ENCODE measurements at regions not wholly inside any gene's neighbourhood (a gene's known extent, or its start where the extent isn't known, plus 50 kb on each side); places are given as distances from the start of the nearest gene placed in this dataset.
A peak's percentile ranks its signal among the peaks of the same experiment; 100 is the strongest.

GRCh38 chr1:194442901-194443575, 1256.6 kb upstream of the B3GALT2 start:
- H3K4me2 ChIP-seq (ENCODE audit: insufficient read depth, low read length), result no peak overlapping the region
- no peak for DNase-seq (ENCODE audit: insufficient read length, low spot score, missing footprints)
- no peaks in the 10 kb centered on the region for H3K36me3 ChIP-seq (ENCODE audit: insufficient read depth, low read length)
- TF ChIP-seq CTCF (IDR thresholded peaks at IDR 0.05; ENCODE audit: extremely low read depth, low read depth, low read length), result no peak
- no peaks in the 10 kb centered on the region for H3K79me2 ChIP-seq (ENCODE audit: insufficient read depth, low read length)
- H3K27ac ChIP-seq (ENCODE audit: low read depth, low read length), result no peak overlapping the region
- H3K27me3 ChIP-seq (ENCODE audit: insufficient read depth, low read length), result no peaks in the 10 kb centered on the region
- H3K4me1 ChIP-seq (ENCODE audit: insufficient read depth, low read length), result no peaks in the 10 kb centered on the region
- no peak overlapping the region for H3K4me3 ChIP-seq (ENCODE audit: insufficient read depth, low read length)
- no peak overlapping the region for H2AFZ ChIP-seq (ENCODE audit: low read length)
- H3K9me3 ChIP-seq (ENCODE audit: low read depth, low read length), result peaks cover 2% of the 10 kb centered on the region
- H4K20me1 ChIP-seq (ENCODE audit: insufficient read depth, low read length), result no peaks in the 10 kb centered on the region

GRCh38 chr1:194437135-194437534, 1250.7 kb upstream of the B3GALT2 start:
- Histone ChIP-seq H2AFZ (ENCODE audit: low read length) (no peak overlapping the region), H3K27me3 (ENCODE audit: insufficient read depth, low read length) (no peaks in the 10 kb centered on the region), H3K4me2 (ENCODE audit: insufficient read depth, low read length) (no peak overlapping the region), H3K27ac (ENCODE audit: low read depth, low read length) (no peak overlapping the region), H3K36me3 (ENCODE audit: insufficient read depth, low read length) (no peaks in the 10 kb centered on the region), H3K9me3 (ENCODE audit: low read depth, low read length) (peaks cover 5% of the 10 kb centered on the region), H3K4me1 (ENCODE audit: insufficient read depth, low read length) (no peaks in the 10 kb centered on the region), H4K20me1 (ENCODE audit: insufficient read depth, low read length) (no peaks in the 10 kb centered on the region), H3K4me3 (ENCODE audit: insufficient read depth, low read length) (no peak overlapping the region), H3K79me2 (ENCODE audit: insufficient read depth, low read length) (no peaks in the 10 kb centered on the region)
- no peak for TF ChIP-seq CTCF (IDR thresholded peaks at IDR 0.05; ENCODE audit: extremely low read depth, low read depth, low read length)
- peak; percentile 1 for DNase-seq (ENCODE audit: insufficient read length, low spot score, missing footprints)

GRCh38 chr1:194431121-194431520, 1244.7 kb upstream of the B3GALT2 start:
- Histone ChIP-seq H3K27me3 (ENCODE audit: insufficient read depth, low read length) (no peaks in the 10 kb centered on the region), H3K4me2 (ENCODE audit: insufficient read depth, low read length) (no peak overlapping the region), H3K27ac (ENCODE audit: low read depth, low read length) (no peak overlapping the region), H3K4me1 (ENCODE audit: insufficient read depth, low read length) (no peaks in the 10 kb centered on the region), H4K20me1 (ENCODE audit: insufficient read depth, low read length) (no peaks in the 10 kb centered on the region), H2AFZ (ENCODE audit: low read length) (no peak overlapping the region), H3K36me3 (ENCODE audit: insufficient read depth, low read length) (no peaks in the 10 kb centered on the region), H3K9me3 (ENCODE audit: low read depth, low read length) (no peaks in the 10 kb centered on the region), H3K79me2 (ENCODE audit: insufficient read depth, low read length) (no peaks in the 10 kb centered on the region), H3K4me3 (ENCODE audit: insufficient read depth, low read length) (no peak overlapping the region)
- no peak for TF ChIP-seq CTCF (IDR thresholded peaks at IDR 0.05; ENCODE audit: extremely low read depth, low read depth, low read length)
- DNase-seq (ENCODE audit: insufficient read length, low spot score, missing footprints), result no peak

- Histone ChIP-seq H3K79me2 (ENCODE audit: insufficient read depth, low read length) (no peaks in the 10 kb centered on the region), H3K27ac (ENCODE audit: low read depth, low read length) (no peak overlapping the region), H4K20me1 (ENCODE audit: insufficient read depth, low read length) (no peaks in the 10 kb centered on the region), H3K27me3 (ENCODE audit: insufficient read depth, low read length) (no peaks in the 10 kb centered on the region), H3K4me1 (ENCODE audit: insufficient read depth, low read length) (no peaks in the 10 kb centered on the region), H3K36me3 (ENCODE audit: insufficient read depth, low read length) (no peaks in the 10 kb centered on the region), H2AFZ (ENCODE audit: low read length) (no peak overlapping the region), H3K9me3 (ENCODE audit: low read depth, low read length) (no peaks in the 10 kb centered on the region), H3K4me2 (ENCODE audit: insufficient read depth, low read length) (no peak overlapping the region), H3K4me3 (ENCODE audit: insufficient read depth, low read length) (no peak overlapping the region)
- no peak for TF ChIP-seq CTCF (IDR thresholded peaks at IDR 0.05; ENCODE audit: extremely low read depth, low read depth, low read length)
- DNase-seq (ENCODE audit: insufficient read length, low spot score, missing footprints), result no peak
Observed at GRCh38 chr1:194420706-194421105, 1234.3 kb upstream of the B3GALT2 start.

Data from osteoblast (primary cell).